HepG2 (cell line): ENCODE measurements at regions not wholly inside any gene's neighbourhood (a gene's known extent, or its start where the extent isn't known, plus 50 kb on each side); places are given as distances from the start of the nearest gene placed in this dataset.

Source experiments
- ATAC-seq: fragments of 200-7000 bp; cut with Tn5 transposase; 3 replicates; pipeline ENCODE4 v1.9.1; 2020; ENCODE audit warnings: mild to moderate bottlenecking, moderate library complexity
- BruUV-seq: library from RNA; stranded (reverse); fragments of 400-500 nt; replicated peaks from 2 replicates; lab custom pipeline; 2021; lab: Mats Ljungman, UMichigan
- CTCF ChIA-PET: fragments of 300-600 bp; formaldehyde crosslinking; extraction: SDS; loops from one replicate; lab custom pipeline; 2021; ENCODE audit warnings: low total read pairs, inconsistent platforms, low intra/inter-chr PET ratio; lab: Yijun Ruan, JAX
- POLR2A ChIA-PET: fragments of 350-600 bp; sonication (Branson Sonifier 250); formaldehyde crosslinking; loops from one replicate; lab custom pipeline; 2020; ENCODE audit warnings: antibody characterized with exemption, inconsistent platforms; lab: Yijun Ruan, JAX
- DNase-seq: peaks from one replicate; pipeline ENCODE4 v3.0.0-alpha.2; 2015; ENCODE audit warnings: low spot score
- FAIRE-seq: peaks from 3 replicates; lab custom pipeline; 2011; peaks lifted over from hg19 to GRCh38; lab: Jason Lieb, UNC
- H2AFZ ChIP-seq: one replicate; pipeline ENCODE4 v1.6.1; 2011; ENCODE audit warnings: low read length, inconsistent platforms
- H3K27ac ChIP-seq: fragments of 300-600 bp; 3 replicates; pipeline ENCODE4 v1.8.0; 2011; ENCODE audit warnings: mixed run types, mild to moderate bottlenecking, mixed read lengths, low read length, inconsistent platforms; ENCODE audit not compliant: insufficient read depth; ENCODE audit errors: extremely low read length
- H3K27me3 ChIP-seq, 2 experiments: fragments of 200-600 bp in 1 of 2; 2 replicates in 1 of 2; 3 replicates in 1 of 2; pipeline versions ENCODE4 v1.6.0 to v1.8.0; 2011; ENCODE audit warnings: low read length in 2 of 2, mild to moderate bottlenecking in 2 of 2, moderate library complexity in 2 of 2, inconsistent platforms in 1 of 2; ENCODE audit not compliant: insufficient read depth in 2 of 2, control insufficient read depth in 1 of 2
- H3K36me3 ChIP-seq, 2 experiments: fragments of 200-600 bp in 1 of 2; replicated peaks in 1 of 2; 2 replicates in 1 of 2; 3 replicates in 1 of 2; pipeline versions ENCODE4 v1.5.1 to v1.8.0; 2011; ENCODE audit warnings: low read length in 2 of 2, inconsistent platforms in 1 of 2; ENCODE audit not compliant: insufficient read depth in 2 of 2, control insufficient read depth in 1 of 2
- H3K4me1 ChIP-seq: 2 replicates; pipeline ENCODE4 v1.5.1; 2012; ENCODE audit warnings: low read length, inconsistent platforms; ENCODE audit not compliant: insufficient read depth
- H3K4me2 ChIP-seq: 2 replicates; pipeline ENCODE4 v1.6.0; 2011; ENCODE audit warnings: low read depth, low read length, inconsistent platforms
- H3K4me3 ChIP-seq, 3 experiments: fragments of 200-600 bp in 1 of 3; sonication (generic), shearing (Covaris generic) in 1 of 3; replicated peaks in 1 of 3; 2 replicates each; pipeline ENCODE4 v1.5.1; 2011 to 2016; ENCODE audit warnings: low read length in 3 of 3, inconsistent platforms in 2 of 3, low read depth in 2 of 3, mild to moderate bottlenecking in 2 of 3, control low read depth in 1 of 3, mixed read lengths in 1 of 3; ENCODE audit not compliant: insufficient read depth in 1 of 3
- H3K79me2 ChIP-seq: one replicate; pipeline ENCODE4 v1.6.1; 2011; ENCODE audit warnings: low read length, inconsistent platforms; ENCODE audit not compliant: insufficient read depth
- H3K9ac ChIP-seq: 2 replicates; pipeline ENCODE4 v1.6.0; 2011; ENCODE audit warnings: mild to moderate bottlenecking, low read depth, low read length, inconsistent platforms; ENCODE audit not compliant: insufficient read depth
- H3K9me3 ChIP-seq: 2 replicates; pipeline ENCODE4 v1.5.1; 2012; ENCODE audit warnings: mild to moderate bottlenecking, low read length
- H4K20me1 ChIP-seq: 2 replicates; pipeline ENCODE4 v1.6.0; 2011; ENCODE audit warnings: inconsistent platforms, mild to moderate bottlenecking, low read length, moderate library complexity; ENCODE audit not compliant: insufficient read depth
- FOXM1 ChIP-seq: sonication (generic); formaldehyde crosslinking; IDR thresholded peaks from 2 replicates; pipeline ENCODE4 v1.5.0; 2020; ENCODE audit warnings: missing genetic modification reagents
- NFAT5 ChIP-seq: sonication (generic); formaldehyde crosslinking; IDR thresholded peaks from 2 replicates; pipeline ENCODE4 v1.4.0; 2020; ENCODE audit warnings: missing genetic modification reagents
- ZFP36L2 ChIP-seq: sonication (generic); formaldehyde crosslinking; IDR thresholded peaks from 2 replicates; pipeline ENCODE4 v1.4.0; 2020; ENCODE audit warnings: missing genetic modification reagents
- ZNF761 ChIP-seq: sonication (generic); formaldehyde crosslinking; conservative IDR thresholded peaks from 2 replicates; pipeline ENCODE4 v1.4.0; 2020; ENCODE audit warnings: mild to moderate bottlenecking, missing genetic modification reagents
- WGBS: methylation state at CpG from one replicate; pipeline ENCODE4 v1.1.6; 2017; ENCODE audit warnings: low lambda C conversion rate; 5-methylcytosine and 5-hydroxymethylcytosine counted together
- in situ Hi-C: cut with HindIII; loops from 2 replicates; pipeline ENCODE4 v1.10.0; 2017; ENCODE audit warnings: low pct_unique_long_range_greater_than_20kb; ENCODE audit not compliant: extremely low pct_ligation_motif_present
- intact Hi-C: fragments of 100-400 bp; cut with micrococcal nuclease; formaldehyde crosslinking; loops from one replicate; pipeline ENCODE4 v1.10.0; 2022; ENCODE audit not compliant: unreplicated experiment
- TF ChIP-seq, protein P1 (sequence below): sonication (generic); formaldehyde crosslinking; IDR thresholded peaks from 2 replicates; pipeline ENCODE4 v1.5.0; 2020; ENCODE audit warnings: mild to moderate bottlenecking, missing genetic modification reagents
- TF ChIP-seq, protein P2 (sequence below): sonication (generic); formaldehyde crosslinking; IDR thresholded peaks from 2 replicates; pipeline ENCODE4 v1.5.0; 2020; ENCODE audit warnings: mild to moderate bottlenecking, missing genetic modification reagents
- TF ChIP-seq, protein P3 (sequence below): sonication (generic); formaldehyde crosslinking; IDR thresholded peaks from 2 replicates; pipeline ENCODE4 v1.4.0; 2020; ENCODE audit warnings: missing genetic modification reagents
- TF ChIP-seq, protein P4 (sequence below): sonication (generic); formaldehyde crosslinking; IDR thresholded peaks from 2 replicates; pipeline ENCODE4 v1.4.0; 2020; ENCODE audit warnings: missing genetic modification reagents, borderline replicate concordance

GRCh38 chr6:98136333-98136732 is 698.0 kb upstream of the POU3F2 start:
- in situ Hi-C loops (no loop called here), intact Hi-C loops (no loop called here)
- no peaks in the 10 kb centered on the region; a peak in 1 of 5 replicates for H3K27me3 ChIP-seq
- CTCF ChIA-PET = no interaction called here
- no peak overlapping the region for H3K4me2 ChIP-seq
- BruUV-seq = no TSS peak
- no peak overlapping the region for H3K4me3 ChIP-seq
- H3K79me2 ChIP-seq = no peaks in the 10 kb centered on the region
- H3K4me1 ChIP-seq = no peaks in the 10 kb centered on the region
- no peak overlapping the region for H2AFZ ChIP-seq
- WGBS = under 1% methylated on average over 4 of the region's 4 CpGs
- DNase-seq (no peak), FAIRE-seq (no peak), ATAC-seq (no peak)
- H4K20me1 ChIP-seq = no peaks in the 10 kb centered on the region
- POLR2A ChIA-PET = no interaction called here
- peaks cover 1% of the 10 kb centered on the region for H3K9me3 ChIP-seq
- H3K27ac ChIP-seq = no peak overlapping the region
- H3K9ac ChIP-seq = no peak overlapping the region
- H3K36me3 ChIP-seq = no peaks in the 10 kb centered on the region
- TF ChIP-seq, protein P1, sequence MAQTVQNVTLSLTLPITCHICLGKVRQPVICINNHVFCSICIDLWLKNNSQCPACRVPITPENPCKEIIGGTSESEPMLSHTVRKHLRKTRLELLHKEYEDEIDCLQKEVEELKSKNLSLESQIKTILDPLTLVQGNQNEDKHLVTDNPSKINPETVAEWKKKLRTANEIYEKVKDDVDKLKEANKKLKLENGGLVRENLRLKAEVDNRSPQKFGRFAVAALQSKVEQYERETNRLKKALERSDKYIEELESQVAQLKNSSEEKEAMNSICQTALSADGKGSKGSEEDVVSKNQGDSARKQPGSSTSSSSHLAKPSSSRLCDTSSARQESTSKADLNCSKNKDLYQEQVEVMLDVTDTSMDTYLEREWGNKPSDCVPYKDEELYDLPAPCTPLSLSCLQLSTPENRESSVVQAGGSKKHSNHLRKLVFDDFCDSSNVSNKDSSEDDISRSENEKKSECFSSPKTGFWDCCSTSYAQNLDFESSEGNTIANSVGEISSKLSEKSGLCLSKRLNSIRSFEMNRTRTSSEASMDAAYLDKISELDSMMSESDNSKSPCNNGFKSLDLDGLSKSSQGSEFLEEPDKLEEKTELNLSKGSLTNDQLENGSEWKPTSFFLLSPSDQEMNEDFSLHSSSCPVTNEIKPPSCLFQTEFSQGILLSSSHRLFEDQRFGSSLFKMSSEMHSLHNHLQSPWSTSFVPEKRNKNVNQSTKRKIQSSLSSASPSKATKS = no peak
- TF ChIP-seq ZNF761 (CRISPR knock-in tag) = no peak
- TF ChIP-seq, protein P2, sequence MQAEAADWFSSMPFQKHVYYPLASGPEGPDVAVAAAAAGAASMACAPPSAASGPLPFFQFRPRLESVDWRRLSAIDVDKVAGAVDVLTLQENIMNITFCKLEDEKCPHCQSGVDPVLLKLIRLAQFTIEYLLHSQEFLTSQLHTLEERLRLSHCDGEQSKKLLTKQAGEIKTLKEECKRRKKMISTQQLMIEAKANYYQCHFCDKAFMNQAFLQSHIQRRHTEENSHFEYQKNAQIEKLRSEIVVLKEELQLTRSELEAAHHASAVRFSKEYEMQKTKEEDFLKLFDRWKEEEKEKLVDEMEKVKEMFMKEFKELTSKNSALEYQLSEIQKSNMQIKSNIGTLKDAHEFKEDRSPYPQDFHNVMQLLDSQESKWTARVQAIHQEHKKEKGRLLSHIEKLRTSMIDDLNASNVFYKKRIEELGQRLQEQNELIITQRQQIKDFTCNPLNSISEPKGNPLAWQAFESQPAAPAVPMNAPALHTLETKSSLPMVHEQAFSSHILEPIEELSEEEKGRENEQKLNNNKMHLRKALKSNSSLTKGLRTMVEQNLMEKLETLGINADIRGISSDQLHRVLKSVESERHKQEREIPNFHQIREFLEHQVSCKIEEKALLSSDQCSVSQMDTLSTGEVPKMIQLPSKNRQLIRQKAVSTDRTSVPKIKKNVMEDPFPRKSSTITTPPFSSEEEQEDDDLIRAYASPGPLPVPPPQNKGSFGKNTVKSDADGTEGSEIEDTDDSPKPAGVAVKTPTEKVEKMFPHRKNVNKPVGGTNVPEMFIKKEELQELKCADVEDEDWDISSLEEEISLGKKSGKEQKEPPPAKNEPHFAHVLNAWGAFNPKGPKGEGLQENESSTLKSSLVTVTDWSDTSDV (CRISPR knock-in tag) = no peak
- TF ChIP-seq ZFP36L2 (CRISPR knock-in tag) = no peak
- TF ChIP-seq, protein P3, sequence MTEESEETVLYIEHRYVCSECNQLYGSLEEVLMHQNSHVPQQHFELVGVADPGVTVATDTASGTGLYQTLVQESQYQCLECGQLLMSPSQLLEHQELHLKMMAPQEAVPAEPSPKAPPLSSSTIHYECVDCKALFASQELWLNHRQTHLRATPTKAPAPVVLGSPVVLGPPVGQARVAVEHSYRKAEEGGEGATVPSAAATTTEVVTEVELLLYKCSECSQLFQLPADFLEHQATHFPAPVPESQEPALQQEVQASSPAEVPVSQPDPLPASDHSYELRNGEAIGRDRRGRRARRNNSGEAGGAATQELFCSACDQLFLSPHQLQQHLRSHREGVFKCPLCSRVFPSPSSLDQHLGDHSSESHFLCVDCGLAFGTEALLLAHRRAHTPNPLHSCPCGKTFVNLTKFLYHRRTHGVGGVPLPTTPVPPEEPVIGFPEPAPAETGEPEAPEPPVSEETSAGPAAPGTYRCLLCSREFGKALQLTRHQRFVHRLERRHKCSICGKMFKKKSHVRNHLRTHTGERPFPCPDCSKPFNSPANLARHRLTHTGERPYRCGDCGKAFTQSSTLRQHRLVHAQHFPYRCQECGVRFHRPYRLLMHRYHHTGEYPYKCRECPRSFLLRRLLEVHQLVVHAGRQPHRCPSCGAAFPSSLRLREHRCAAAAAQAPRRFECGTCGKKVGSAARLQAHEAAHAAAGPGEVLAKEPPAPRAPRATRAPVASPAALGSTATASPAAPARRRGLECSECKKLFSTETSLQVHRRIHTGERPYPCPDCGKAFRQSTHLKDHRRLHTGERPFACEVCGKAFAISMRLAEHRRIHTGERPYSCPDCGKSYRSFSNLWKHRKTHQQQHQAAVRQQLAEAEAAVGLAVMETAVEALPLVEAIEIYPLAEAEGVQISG (CRISPR knock-in tag) = no peak
- TF ChIP-seq, protein P4, sequence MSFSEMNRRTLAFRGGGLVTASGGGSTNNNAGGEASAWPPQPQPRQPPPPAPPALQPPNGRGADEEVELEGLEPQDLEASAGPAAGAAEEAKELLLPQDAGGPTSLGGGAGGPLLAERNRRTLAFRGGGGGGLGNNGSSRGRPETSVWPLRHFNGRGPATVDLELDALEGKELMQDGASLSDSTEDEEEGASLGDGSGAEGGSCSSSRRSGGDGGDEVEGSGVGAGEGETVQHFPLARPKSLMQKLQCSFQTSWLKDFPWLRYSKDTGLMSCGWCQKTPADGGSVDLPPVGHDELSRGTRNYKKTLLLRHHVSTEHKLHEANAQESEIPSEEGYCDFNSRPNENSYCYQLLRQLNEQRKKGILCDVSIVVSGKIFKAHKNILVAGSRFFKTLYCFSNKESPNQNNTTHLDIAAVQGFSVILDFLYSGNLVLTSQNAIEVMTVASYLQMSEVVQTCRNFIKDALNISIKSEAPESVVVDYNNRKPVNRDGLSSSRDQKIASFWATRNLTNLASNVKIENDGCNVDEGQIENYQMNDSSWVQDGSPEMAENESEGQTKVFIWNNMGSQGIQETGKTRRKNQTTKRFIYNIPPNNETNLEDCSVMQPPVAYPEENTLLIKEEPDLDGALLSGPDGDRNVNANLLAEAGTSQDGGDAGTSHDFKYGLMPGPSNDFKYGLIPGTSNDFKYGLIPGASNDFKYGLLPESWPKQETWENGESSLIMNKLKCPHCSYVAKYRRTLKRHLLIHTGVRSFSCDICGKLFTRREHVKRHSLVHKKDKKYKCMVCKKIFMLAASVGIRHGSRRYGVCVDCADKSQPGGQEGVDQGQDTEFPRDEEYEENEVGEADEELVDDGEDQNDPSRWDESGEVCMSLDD (CRISPR knock-in tag) = no peak
- TF ChIP-seq NFAT5 = no peak
- TF ChIP-seq FOXM1 (CRISPR knock-in tag) = no peak
